Gastroesophageal sphincter (tissue), 3 donors: ENCODE measurements at regions not wholly inside any gene's neighbourhood (a gene's known extent, or its start where the extent isn't known, plus 50 kb on each side); places are given as distances from the start of the nearest gene placed in this dataset.

Source experiments
- POLR2A ChIP-seq, 2 donors: fragments of 450-650 bp; IDR thresholded peaks; one replicate each; pipeline ENCODE4 v1.6.1; 2017; ENCODE audit warnings: antibody characterized with exemption in 2 of 2, mild to moderate bottlenecking in 2 of 2, moderate library complexity in 1 of 2
- TF ChIP-seq, protein P1 (sequence below), 4 experiments: fragments of 200-600 bp in 2 of 4; fragments of 450-650 bp in 2 of 4; sonication (generic) in 1 of 4; IDR thresholded peaks; one replicate each; pipeline ENCODE4 v1.5.1; 2017 to 2019; ENCODE audit warnings: antibody characterized with exemption in 4 of 4, mild to moderate bottlenecking in 2 of 4, moderate library complexity in 2 of 4

DNA sequence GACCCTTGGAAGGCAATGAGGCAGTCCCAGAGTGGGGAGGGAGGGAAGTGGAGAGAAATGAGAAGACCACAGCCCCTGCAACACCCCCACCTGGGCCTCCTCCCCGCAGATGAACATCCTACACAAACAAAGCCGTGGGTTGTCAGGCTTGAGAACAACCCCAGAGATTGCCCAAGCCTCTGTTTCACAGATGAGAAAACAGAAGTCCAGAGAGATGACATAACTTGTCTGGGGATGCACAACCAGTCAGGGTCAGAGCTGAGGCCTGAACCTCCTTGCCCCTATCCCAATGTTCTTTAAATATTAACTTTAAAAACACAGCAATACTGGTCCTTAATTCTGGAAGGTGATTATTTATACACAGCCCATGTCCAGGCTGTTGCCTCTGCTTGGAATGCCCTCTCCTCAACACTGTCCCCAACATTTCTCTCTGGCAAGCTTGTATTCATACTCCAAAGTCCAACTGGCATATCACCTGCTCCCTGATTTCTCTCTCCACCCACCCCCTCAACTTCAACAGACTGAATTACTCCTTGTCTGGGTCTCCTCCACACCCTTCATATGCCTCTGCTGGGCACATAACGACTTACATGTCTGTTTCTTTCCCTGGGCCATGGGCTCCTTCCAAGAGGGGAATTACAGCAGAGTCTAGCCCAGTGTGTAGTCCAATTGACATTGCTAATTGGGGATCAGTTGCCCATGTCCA lies 135.5 kb upstream of the LRFN2 start:
- TF ChIP-seq, protein P1, sequence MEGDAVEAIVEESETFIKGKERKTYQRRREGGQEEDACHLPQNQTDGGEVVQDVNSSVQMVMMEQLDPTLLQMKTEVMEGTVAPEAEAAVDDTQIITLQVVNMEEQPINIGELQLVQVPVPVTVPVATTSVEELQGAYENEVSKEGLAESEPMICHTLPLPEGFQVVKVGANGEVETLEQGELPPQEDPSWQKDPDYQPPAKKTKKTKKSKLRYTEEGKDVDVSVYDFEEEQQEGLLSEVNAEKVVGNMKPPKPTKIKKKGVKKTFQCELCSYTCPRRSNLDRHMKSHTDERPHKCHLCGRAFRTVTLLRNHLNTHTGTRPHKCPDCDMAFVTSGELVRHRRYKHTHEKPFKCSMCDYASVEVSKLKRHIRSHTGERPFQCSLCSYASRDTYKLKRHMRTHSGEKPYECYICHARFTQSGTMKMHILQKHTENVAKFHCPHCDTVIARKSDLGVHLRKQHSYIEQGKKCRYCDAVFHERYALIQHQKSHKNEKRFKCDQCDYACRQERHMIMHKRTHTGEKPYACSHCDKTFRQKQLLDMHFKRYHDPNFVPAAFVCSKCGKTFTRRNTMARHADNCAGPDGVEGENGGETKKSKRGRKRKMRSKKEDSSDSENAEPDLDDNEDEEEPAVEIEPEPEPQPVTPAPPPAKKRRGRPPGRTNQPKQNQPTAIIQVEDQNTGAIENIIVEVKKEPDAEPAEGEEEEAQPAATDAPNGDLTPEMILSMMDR (IDR thresholded peaks at IDR 0.05) = no peak
- no peak for TF ChIP-seq POLR2A (IDR thresholded peaks at IDR 0.05)
